Ovary (tissue), 3 donors: ENCODE measurements at regions not wholly inside any gene's neighbourhood (a gene's known extent, or its start where the extent isn't known, plus 50 kb on each side); places are given as distances from the start of the nearest gene placed in this dataset.

Source experiments
- EP300 ChIP-seq: sonication (generic); formaldehyde crosslinking; IDR thresholded peaks from one replicate; pipeline ENCODE4 v1.6.1; 2017; ENCODE audit warnings: antibody characterized with exemption
- POLR2A ChIP-seq: fragments of 450-650 bp; IDR thresholded peaks from one replicate; pipeline ENCODE4 v1.6.1; 2017; ENCODE audit warnings: antibody characterized with exemption, mild to moderate bottlenecking, moderate library complexity
- TF ChIP-seq, protein P1 (sequence below), 3 donors: fragments of 450-650 bp in 2 of 3; fragments of 200-600 bp in 1 of 3; IDR thresholded peaks; one replicate each; pipeline versions ENCODE4 v1.5.1 to v1.8.0; 2016 to 2022; ENCODE audit warnings: antibody characterized with exemption in 3 of 3, mild to moderate bottlenecking in 1 of 3
- donor health status: DM: no; HTN: no; CAD: no.

DNA sequence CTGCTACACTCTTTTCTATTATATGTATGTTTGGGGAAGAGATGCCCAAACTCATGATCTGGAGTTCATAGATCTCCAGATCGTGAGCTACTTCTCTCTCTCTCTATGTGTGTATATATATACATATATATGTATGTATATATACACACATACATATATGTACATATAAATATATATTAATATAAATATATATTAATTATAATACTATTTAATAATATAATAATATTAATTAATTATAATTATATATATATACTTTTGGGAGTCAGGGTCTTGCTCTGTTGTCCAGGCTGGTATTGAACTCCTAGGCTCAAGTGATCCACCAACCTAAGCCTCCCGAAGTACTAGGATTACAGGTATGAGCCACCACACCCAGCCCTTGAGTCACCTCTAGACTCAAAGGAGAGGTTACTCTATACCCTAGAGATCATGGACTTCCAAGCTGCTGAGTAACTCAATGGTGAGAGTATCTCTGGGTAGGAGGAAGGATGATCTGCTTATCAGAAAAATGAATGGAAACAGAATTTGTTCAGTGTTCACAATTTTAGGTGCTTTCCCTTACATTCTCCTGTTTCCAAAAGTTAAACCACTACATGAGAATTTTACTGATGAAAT is 463.5 kb upstream of the TRIB2 start:
- TF ChIP-seq, protein P1, sequence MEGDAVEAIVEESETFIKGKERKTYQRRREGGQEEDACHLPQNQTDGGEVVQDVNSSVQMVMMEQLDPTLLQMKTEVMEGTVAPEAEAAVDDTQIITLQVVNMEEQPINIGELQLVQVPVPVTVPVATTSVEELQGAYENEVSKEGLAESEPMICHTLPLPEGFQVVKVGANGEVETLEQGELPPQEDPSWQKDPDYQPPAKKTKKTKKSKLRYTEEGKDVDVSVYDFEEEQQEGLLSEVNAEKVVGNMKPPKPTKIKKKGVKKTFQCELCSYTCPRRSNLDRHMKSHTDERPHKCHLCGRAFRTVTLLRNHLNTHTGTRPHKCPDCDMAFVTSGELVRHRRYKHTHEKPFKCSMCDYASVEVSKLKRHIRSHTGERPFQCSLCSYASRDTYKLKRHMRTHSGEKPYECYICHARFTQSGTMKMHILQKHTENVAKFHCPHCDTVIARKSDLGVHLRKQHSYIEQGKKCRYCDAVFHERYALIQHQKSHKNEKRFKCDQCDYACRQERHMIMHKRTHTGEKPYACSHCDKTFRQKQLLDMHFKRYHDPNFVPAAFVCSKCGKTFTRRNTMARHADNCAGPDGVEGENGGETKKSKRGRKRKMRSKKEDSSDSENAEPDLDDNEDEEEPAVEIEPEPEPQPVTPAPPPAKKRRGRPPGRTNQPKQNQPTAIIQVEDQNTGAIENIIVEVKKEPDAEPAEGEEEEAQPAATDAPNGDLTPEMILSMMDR (IDR thresholded peaks at IDR 0.05) = no peak
- TF ChIP-seq POLR2A = no peak
- no peak for TF ChIP-seq EP300
